ENCODE measurements at regions not wholly inside any gene's neighbourhood (a gene's known extent, or its start where the extent isn't known, plus 50 kb on each side); places are given as distances from the start of the nearest gene placed in this dataset.

DNA sequence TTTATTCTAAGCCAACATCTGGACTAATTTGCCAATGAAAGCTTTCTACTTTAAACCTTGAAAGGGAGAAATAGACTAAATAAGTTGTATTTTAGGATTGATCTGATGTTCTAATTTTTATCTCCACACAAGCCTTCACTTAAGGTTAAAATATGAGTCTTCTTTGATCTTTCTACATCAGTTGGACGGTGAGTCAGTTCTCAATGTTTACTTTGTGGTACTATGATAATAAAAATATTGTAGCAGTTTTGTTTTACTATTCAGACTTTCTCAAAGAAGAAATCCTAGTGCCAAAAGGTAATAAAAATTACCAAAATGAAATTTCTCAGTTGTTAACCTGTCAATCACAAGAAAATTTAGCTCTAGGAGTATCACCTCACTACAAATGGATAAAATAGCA lies 203.5 kb upstream of the RGMB start:
- Histone ChIP-seq H3K4me1 (ENCODE audit: control insufficient read depth in 3 of 3, insufficient read depth in 2 of 3, low read depth in 1 of 3, low read length in 2 of 3) (peaks cover 0 to 4% (median 2%) of the 10 kb centered on the region in 3 donors), H3K27me3 (ENCODE audit: control insufficient read depth in 3 of 3, insufficient read depth in 3 of 3, low read length in 3 of 3) (no peaks in the 10 kb centered on the region), H3K4me3 (ENCODE audit: low read depth in 1 of 3, low read length in 3 of 3) (no peak overlapping the region), H3K36me3 (ENCODE audit: control insufficient read depth in 3 of 3, insufficient read depth in 2 of 3, low read depth in 1 of 3, low read length in 3 of 3) (no peaks in the 10 kb centered on the region), H3K9me3 (ENCODE audit: control insufficient read depth in 2 of 2, insufficient read depth in 1 of 2, low read depth in 1 of 2, low read length in 1 of 2) (no peaks in the 10 kb centered on the region), H3K27ac (ENCODE audit: low read depth in 1 of 3, low read length in 2 of 3) (no peak overlapping the region)
- DNase-seq (no peak), FAIRE-seq (no peak)
- 0 to 30% (median 14%) methylated on average over 1 of the region's 1 CpG for WGBS, 3 donors

DNA sequence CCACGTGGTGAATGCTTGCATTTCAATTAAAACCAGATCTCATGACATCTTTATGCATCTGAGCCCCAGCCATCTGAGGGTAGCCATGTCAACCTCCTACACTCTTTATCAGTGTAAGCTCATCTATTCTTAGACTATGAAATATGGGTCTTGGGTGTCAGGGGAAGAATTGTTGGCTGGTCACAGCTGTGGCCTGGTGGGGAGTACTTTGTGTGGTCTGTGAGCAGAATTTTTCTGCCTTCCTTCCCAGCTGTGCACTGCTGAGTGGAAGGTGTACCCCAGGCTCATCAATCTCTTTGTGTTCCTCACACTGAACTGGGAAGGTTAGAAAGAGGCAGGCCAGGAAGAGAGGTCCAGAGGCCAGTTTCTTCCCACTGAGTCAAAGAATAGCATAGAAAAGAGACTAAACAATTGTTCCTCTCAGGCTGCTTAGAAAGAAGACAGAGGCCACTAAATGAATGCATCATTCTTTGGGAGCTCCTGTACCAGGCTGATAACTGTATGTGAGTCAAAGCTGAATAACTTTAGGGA lies 202.7 kb upstream of the RGMB start:
- FAIRE-seq (no peak), DNase-seq (no peak)
- 9 to 16% (median 14%) methylated on average over 1 of the region's 1 CpG for WGBS, 3 donors

DNA sequence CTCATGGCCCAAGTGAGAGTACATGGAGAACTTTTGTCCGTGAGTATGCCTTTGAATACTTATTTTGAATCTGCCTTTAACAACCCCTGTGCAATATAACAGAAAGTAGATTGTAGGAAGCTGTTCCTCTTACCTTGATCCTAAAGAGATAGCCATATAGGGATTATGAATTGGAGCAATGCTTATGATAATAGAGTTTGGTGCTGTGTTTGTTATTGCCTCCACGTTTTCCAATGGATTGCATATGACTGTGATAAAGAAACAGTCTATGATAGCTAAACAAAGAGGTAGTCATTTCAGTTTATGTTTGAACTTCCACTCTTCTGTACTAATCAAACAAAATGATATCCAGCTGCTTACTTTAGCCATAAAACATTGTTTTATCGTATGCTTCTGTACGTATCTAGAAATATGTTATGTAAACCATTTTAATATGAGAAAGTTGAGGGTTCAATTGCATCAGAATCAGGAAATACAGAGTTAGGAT lies 199.6 kb upstream of the RGMB start:
- H3K9me3 ChIP-seq (ENCODE audit: control insufficient read depth in 2 of 2, insufficient read depth in 1 of 2, low read depth in 1 of 2, low read length in 1 of 2): no peaks in the 10 kb centered on the region
- no peak for FAIRE-seq
- 9 to 47% (median 30%) methylated on average over 4 of the region's 4 CpGs for WGBS, 3 donors

More for the DNA sequence above, 202.7 kb upstream of the RGMB start:
- Histone ChIP-seq H3K4me1 (ENCODE audit: control insufficient read depth in 3 of 3, insufficient read depth in 2 of 3, low read depth in 1 of 3, low read length in 2 of 3) (peaks cover 0 to 4% (median 2%) of the 10 kb centered on the region in 3 donors), H3K4me3 (ENCODE audit: low read depth in 1 of 3, low read length in 3 of 3) (no peak overlapping the region), H3K27me3 (ENCODE audit: control insufficient read depth in 3 of 3, insufficient read depth in 3 of 3, low read length in 3 of 3) (no peaks in the 10 kb centered on the region), H3K9me3 (ENCODE audit: control insufficient read depth in 2 of 2, insufficient read depth in 1 of 2, low read depth in 1 of 2, low read length in 1 of 2) (no peaks in the 10 kb centered on the region), H3K36me3 (ENCODE audit: control insufficient read depth in 3 of 3, insufficient read depth in 2 of 3, low read depth in 1 of 3, low read length in 3 of 3) (no peaks in the 10 kb centered on the region), H3K27ac (ENCODE audit: low read depth in 1 of 3, low read length in 2 of 3) (no peak overlapping the region)

DNA sequence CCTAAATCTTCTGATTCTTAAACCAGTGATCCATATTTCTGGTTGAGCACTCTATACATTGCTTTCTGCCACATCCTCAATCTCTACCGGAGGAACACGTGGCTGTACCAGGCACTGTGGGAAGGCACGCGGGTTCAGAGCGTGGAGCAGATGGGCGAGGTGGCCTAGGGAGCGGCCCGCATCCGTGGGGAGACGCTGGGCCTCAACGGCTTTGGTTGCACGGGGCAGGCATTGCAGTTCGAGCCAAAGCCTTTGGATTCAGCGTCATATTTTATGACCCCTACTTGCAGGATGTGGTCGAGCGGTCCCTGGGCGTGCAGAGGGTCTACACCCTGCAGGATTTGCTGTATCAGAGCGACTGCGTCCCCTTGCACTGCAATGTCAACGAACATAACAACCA lies 197.2 kb upstream of the RGMB start:
- WGBS, 3 donors: 90 to 92% (median 91%) methylated on average over 20 of the region's 20 CpGs
- H3K27ac ChIP-seq (ENCODE audit: low read depth in 1 of 3, low read length in 2 of 3): no peak overlapping the region
- no peak overlapping the region for H3K4me3 ChIP-seq (ENCODE audit: low read depth in 1 of 3, low read length in 3 of 3)
- H3K4me1 ChIP-seq (ENCODE audit: control insufficient read depth in 3 of 3, insufficient read depth in 2 of 3, low read depth in 1 of 3, low read length in 2 of 3): peaks cover 0 to 2% (median 0%) of the 10 kb centered on the region in 3 donors
- H3K9me3 ChIP-seq (ENCODE audit: control insufficient read depth in 2 of 2, insufficient read depth in 1 of 2, low read depth in 1 of 2, low read length in 1 of 2): no peaks in the 10 kb centered on the region
- H3K27me3 ChIP-seq (ENCODE audit: control insufficient read depth in 3 of 3, insufficient read depth in 3 of 3, low read length in 3 of 3): no peaks in the 10 kb centered on the region
- H3K36me3 ChIP-seq (ENCODE audit: control insufficient read depth in 3 of 3, insufficient read depth in 2 of 3, low read depth in 1 of 3, low read length in 3 of 3): no peaks in the 10 kb centered on the region
- no peak for FAIRE-seq
- no peak for DNase-seq

More for the DNA sequence above, 199.6 kb upstream of the RGMB start:
- no peak overlapping the region for H3K27ac ChIP-seq (ENCODE audit: low read depth in 1 of 3, low read length in 2 of 3)
- peak; percentile 49 to 60 for DNase-seq
- no peaks in the 10 kb centered on the region for H3K27me3 ChIP-seq (ENCODE audit: control insufficient read depth in 3 of 3, insufficient read depth in 3 of 3, low read length in 3 of 3)
- peaks cover 0 to 4% (median 2%) of the 10 kb centered on the region in 3 donors for H3K4me1 ChIP-seq (ENCODE audit: control insufficient read depth in 3 of 3, insufficient read depth in 2 of 3, low read depth in 1 of 3, low read length in 2 of 3)
- H3K36me3 ChIP-seq (ENCODE audit: control insufficient read depth in 3 of 3, insufficient read depth in 2 of 3, low read depth in 1 of 3, low read length in 3 of 3): no peaks in the 10 kb centered on the region
- H3K4me3 ChIP-seq (ENCODE audit: low read depth in 1 of 3, low read length in 3 of 3): no peak overlapping the region

DNA sequence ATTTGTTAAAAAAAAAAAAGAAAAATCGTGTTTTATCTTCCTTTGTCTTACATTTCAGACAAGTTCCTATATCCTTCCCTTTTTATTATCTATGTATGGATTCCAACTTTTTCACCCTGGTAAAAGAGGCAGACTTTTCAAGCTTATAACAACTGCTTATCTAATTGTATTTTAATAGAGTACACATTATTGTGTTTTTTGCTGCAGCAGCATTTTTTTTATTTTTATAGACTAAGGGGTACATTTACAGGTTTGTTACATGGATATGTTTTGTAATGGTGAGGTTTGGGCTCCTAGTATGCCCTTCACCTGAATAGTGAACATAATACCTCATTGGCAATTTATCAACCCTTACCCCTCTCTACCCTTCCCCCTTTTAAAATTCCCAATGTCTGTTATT lies 195.0 kb upstream of the RGMB start:
- no peak for FAIRE-seq
- Histone ChIP-seq H3K36me3 (ENCODE audit: control insufficient read depth in 3 of 3, insufficient read depth in 2 of 3, low read depth in 1 of 3, low read length in 3 of 3) (no peaks in the 10 kb centered on the region), H3K4me1 (ENCODE audit: control insufficient read depth in 3 of 3, insufficient read depth in 2 of 3, low read depth in 1 of 3, low read length in 2 of 3) (peaks cover 0 to 3% (median 0%) of the 10 kb centered on the region in 3 donors), H3K4me3 (ENCODE audit: low read depth in 1 of 3, low read length in 3 of 3) (no peak overlapping the region), H3K9me3 (ENCODE audit: control insufficient read depth in 2 of 2, insufficient read depth in 1 of 2, low read depth in 1 of 2, low read length in 1 of 2) (no peaks in the 10 kb centered on the region), H3K27ac (ENCODE audit: low read depth in 1 of 3, low read length in 2 of 3) (no peak overlapping the region), H3K27me3 (ENCODE audit: control insufficient read depth in 3 of 3, insufficient read depth in 3 of 3, low read length in 3 of 3) (no peaks in the 10 kb centered on the region)
- DNase-seq: no peak
- WGBS, 3 donors: 72 to 85% (median 82%) methylated on average over 1 of the region's 1 CpG

DNA sequence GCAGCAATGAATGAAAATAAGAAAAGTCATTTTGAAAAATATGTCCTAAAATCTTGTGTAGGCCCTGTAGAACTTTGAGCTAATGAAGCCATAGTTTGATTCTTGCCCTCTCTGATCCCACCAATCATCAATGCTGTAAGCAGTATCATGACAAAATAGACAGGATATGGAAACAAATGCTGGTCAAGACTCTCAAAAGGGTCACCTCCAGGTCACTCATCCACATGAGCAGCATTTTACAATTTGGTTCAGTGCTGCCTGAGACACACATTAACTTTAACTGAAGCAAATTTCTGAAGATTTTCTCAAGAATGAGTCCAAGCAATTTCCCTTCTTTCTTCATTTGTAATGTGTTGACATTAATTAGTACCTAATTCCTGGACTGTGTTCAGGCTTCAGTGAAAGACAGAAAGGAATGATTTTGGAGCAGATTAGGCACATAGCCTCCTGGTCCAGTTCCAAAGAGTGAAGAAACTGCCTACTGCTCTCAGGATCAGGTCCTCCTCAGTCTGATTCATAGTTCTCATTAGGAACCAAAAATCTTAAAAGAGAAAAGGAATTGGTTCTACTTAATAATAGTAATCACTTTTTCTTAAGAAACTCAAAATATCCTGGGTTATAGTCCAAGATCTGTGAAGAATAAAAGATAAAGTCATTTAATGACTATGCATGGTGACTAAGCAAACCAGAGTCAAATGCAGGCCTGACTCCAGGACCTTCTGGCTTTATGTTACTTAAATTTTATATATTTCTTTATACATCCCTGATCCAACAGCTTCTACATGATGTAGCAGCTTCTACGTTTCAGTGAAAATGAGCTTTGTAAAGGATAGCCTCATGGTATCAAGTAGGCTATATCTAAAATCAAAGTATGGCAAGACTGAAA lies 192.1 kb upstream of the RGMB start:
- FAIRE-seq (no peak), DNase-seq (no peak)
- Histone ChIP-seq H3K27me3 (ENCODE audit: control insufficient read depth in 3 of 3, insufficient read depth in 3 of 3, low read length in 3 of 3) (no peaks in the 10 kb centered on the region), H3K4me3 (ENCODE audit: low read depth in 1 of 3, low read length in 3 of 3) (no peak overlapping the region), H3K9me3 (ENCODE audit: control insufficient read depth in 2 of 2, insufficient read depth in 1 of 2, low read depth in 1 of 2, low read length in 1 of 2) (no peaks in the 10 kb centered on the region), H3K4me1 (ENCODE audit: control insufficient read depth in 3 of 3, insufficient read depth in 2 of 3, low read depth in 1 of 3, low read length in 2 of 3) (peaks cover 0 to 3% (median 0%) of the 10 kb centered on the region in 3 donors), H3K36me3 (ENCODE audit: control insufficient read depth in 3 of 3, insufficient read depth in 2 of 3, low read depth in 1 of 3, low read length in 3 of 3) (no peaks in the 10 kb centered on the region), H3K27ac (ENCODE audit: low read depth in 1 of 3, low read length in 2 of 3) (no peak overlapping the region)
- WGBS, 3 donors: 50 to 77% (median 72%) methylated on average over 1 of the region's 1 CpG

DNA sequence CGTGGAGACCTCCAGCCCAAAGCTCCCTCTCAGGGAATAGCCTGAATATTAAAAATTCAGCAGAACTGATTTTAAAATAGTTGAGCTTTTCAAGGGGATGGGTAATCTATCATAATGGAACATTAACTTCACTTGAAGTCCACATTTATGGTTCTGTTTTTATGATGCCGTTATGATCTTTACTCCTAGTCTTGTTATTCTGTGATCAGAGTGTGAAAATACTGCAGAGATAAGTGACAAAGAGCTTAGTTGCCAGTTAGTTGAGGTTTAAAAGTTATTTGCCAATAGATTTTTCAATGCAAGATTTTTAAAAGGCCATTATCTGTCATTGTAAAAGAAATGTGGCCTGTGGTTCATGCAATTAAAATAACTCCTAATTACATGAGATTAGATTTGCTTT lies 189.9 kb upstream of the RGMB start:
- DNase-seq (peak; percentile 43 to 44), FAIRE-seq (no peak)
- Histone ChIP-seq H3K4me1 (ENCODE audit: control insufficient read depth in 3 of 3, insufficient read depth in 2 of 3, low read depth in 1 of 3, low read length in 2 of 3) (peaks cover 0 to 8% (median 2%) of the 10 kb centered on the region in 3 donors), H3K9me3 (ENCODE audit: control insufficient read depth in 2 of 2, insufficient read depth in 1 of 2, low read depth in 1 of 2, low read length in 1 of 2) (no peaks in the 10 kb centered on the region), H3K36me3 (ENCODE audit: control insufficient read depth in 3 of 3, insufficient read depth in 2 of 3, low read depth in 1 of 3, low read length in 3 of 3) (no peaks in the 10 kb centered on the region), H3K27me3 (ENCODE audit: control insufficient read depth in 3 of 3, insufficient read depth in 3 of 3, low read length in 3 of 3) (no peaks in the 10 kb centered on the region), H3K4me3 (ENCODE audit: low read depth in 1 of 3, low read length in 3 of 3) (no peak overlapping the region), H3K27ac (ENCODE audit: low read depth in 1 of 3, low read length in 2 of 3) (no peak overlapping the region)
- 15 to 54% (median 22%) methylated on average over 2 of the region's 2 CpGs for WGBS, 3 donors

DNA sequence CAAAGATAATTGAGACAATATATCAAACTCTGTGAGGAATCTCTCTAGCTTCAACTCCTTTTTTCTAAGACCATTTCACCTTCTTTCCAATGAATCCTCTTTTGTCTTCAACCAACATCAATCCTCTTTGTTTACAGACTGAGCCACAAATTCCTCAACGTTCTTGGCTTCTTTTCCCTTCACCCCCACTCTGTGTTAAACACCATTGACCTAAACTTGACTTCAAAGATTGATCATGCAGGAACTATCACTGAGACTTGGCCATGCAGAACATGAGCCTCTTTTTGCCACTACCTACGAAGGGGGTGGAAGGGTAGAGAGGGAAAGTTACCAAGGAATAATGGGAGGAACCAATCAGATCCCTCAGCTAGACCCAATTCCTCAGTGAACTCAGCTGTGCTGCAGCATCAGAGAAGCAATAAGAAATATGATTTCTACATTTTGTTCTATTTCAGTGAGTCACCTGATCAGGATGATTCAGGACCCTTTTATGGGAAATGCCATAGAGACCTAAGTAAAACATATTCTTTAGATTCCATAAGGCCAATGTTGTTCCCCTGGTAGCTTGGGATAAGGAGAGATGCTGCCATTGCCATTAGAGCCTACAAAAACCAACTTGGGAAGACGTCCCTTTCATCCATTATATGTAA lies 187.7 kb upstream of the RGMB start:
- Histone ChIP-seq H3K9me3 (ENCODE audit: control insufficient read depth in 2 of 2, insufficient read depth in 1 of 2, low read depth in 1 of 2, low read length in 1 of 2) (peaks cover 0 to 4% of the 10 kb centered on the region in 2 donors), H3K27me3 (ENCODE audit: control insufficient read depth in 3 of 3, insufficient read depth in 3 of 3, low read length in 3 of 3) (no peaks in the 10 kb centered on the region), H3K36me3 (ENCODE audit: control insufficient read depth in 3 of 3, insufficient read depth in 2 of 3, low read depth in 1 of 3, low read length in 3 of 3) (no peaks in the 10 kb centered on the region), H3K27ac (ENCODE audit: low read depth in 1 of 3, low read length in 2 of 3) (no peak overlapping the region), H3K4me1 (ENCODE audit: control insufficient read depth in 3 of 3, insufficient read depth in 2 of 3, low read depth in 1 of 3, low read length in 2 of 3) (peaks cover 0 to 8% (median 2%) of the 10 kb centered on the region in 3 donors), H3K4me3 (ENCODE audit: low read depth in 1 of 3, low read length in 3 of 3) (no peak overlapping the region)
- no peak for FAIRE-seq
- no peak for DNase-seq
- 69 to 79% (median 71%) methylated on average over 3 of the region's 3 CpGs for WGBS, 3 donors
